ENCODE measurements at regions not wholly inside any gene's neighbourhood (a gene's known extent, or its start where the extent isn't known, plus 50 kb on each side); places are given as distances from the start of the nearest gene placed in this dataset.

- H3K27me3 ChIP-seq (ENCODE audit: low read length) = no peaks in the 10 kb centered on the region
- BruUV-seq (replicated peaks) = no TSS peak
- H3K9ac ChIP-seq (ENCODE audit: low read length) = no peak overlapping the region
- H3K79me2 ChIP-seq (ENCODE audit: low read length) = no peaks in the 10 kb centered on the region
- no peaks in the 10 kb centered on the region for H4K20me1 ChIP-seq (ENCODE audit: low read length)
- no peak overlapping the region for H3K4me2 ChIP-seq (ENCODE audit: low read length)
- ATAC-seq (no peak), DNase-seq (no peak)
- ChIA-PET POLR2A (ENCODE audit: unreplicated experiment) (no interaction called here), CTCF (no interaction called here)
- no peak overlapping the region for H3K4me3 ChIP-seq (ENCODE audit: low read length)
- intact Hi-C loops (cut with micrococcal nuclease) = no loop called here
- H3K9me3 ChIP-seq (ENCODE audit: low read length) = no peaks in the 10 kb centered on the region
- TF ChIP-seq CTCF (conservative IDR thresholded peaks at IDR 0.05; ENCODE audit: low read depth, low read length) (no peak), EZH2 (IDR thresholded peaks at IDR 0.05; ENCODE audit: low read length, unreplicated experiment) (no peak), EZH2phosphoT487 (IDR thresholded peaks at IDR 0.05; ENCODE audit: borderline replicate concordance, low read length) (no peak)
- peaks cover 17% of the 10 kb centered on the region for H3K4me1 ChIP-seq (ENCODE audit: insufficient read depth, low read length)
- no peaks in the 10 kb centered on the region for H3F3A ChIP-seq (ENCODE audit: low read length, unreplicated experiment)
- no peaks in the 10 kb centered on the region for H3K36me3 ChIP-seq (ENCODE audit: low read depth, low read length)
- no peak overlapping the region for H3K27ac ChIP-seq (ENCODE audit: low read length)
- no peaks in the 10 kb centered on the region for H3K9me2 ChIP-seq (replicated peaks; ENCODE audit: low read length)
- no peak overlapping the region for H2AFZ ChIP-seq (ENCODE audit: low read length)
Observed at GRCh38 chr10:90051053-90051452, 349.7 kb downstream of the KIF20B start.

DNA sequence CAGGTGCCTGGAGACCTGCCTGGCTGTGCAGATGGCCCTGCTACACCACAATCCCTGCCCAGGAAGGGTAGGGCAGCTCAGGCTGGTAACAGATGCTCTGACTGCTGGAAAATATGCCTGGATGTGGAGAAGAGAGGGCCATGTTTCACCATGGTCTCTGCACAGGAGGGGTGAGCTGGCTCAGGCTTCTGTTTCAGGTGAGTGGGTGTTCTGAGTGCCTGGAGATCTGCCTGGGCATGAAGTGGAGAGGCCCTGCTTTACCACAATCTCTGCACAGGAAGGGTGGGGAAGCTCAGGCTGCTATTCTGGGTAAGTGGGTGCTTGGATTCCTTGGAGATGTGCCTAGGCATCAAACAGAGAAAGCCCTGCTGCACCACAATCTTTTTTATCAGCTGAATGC, 350.1 kb downstream of the KIF20B start:
- CTCF ChIA-PET = no interaction called here
- no peak for ATAC-seq

DNA sequence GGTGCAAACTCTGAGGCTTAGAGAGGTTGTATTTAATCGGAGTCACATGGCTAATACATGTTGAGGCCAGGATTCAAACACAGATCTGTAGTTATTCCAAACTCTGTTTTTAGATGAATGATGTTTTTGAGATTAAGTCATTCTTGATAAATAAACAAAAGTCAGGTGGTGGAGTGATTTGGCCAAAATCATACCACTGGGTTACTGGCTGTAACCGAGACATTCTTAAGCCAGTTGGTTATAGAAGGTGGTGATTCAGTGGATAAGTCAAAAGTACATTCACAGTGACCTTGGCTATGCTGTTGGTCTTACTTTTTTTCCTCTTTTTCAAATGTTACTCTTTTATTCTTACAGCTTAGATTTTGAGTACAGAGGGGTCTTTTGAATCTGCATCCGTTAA, 361.4 kb downstream of the KIF20B start:
- POLR2A ChIA-PET (ENCODE audit: unreplicated experiment) = no interaction called here
- H3K9me3 ChIP-seq (ENCODE audit: low read length) = no peaks in the 10 kb centered on the region
- no peak overlapping the region for H3K9ac ChIP-seq (ENCODE audit: low read length)
- ATAC-seq = no peak
- intact Hi-C loops (cut with micrococcal nuclease) = no loop called here
- no peak overlapping the region for H3K4me2 ChIP-seq (ENCODE audit: low read length)
- no TSS peak for BruUV-seq (replicated peaks)
- TF ChIP-seq EZH2phosphoT487 (IDR thresholded peaks at IDR 0.05; ENCODE audit: borderline replicate concordance, low read length) = no peak
- TF ChIP-seq CTCF (conservative IDR thresholded peaks at IDR 0.05; ENCODE audit: low read depth, low read length) = no peak
- TF ChIP-seq EZH2 (IDR thresholded peaks at IDR 0.05; ENCODE audit: low read length, unreplicated experiment) = no peak
- no peaks in the 10 kb centered on the region for H3K27me3 ChIP-seq (ENCODE audit: low read length)
- no peaks in the 10 kb centered on the region for H3F3A ChIP-seq (ENCODE audit: low read length, unreplicated experiment)
- no peaks in the 10 kb centered on the region for H4K20me1 ChIP-seq (ENCODE audit: low read length)
- H3K36me3 ChIP-seq (ENCODE audit: low read depth, low read length) = no peaks in the 10 kb centered on the region
- no peak overlapping the region for H3K4me3 ChIP-seq (ENCODE audit: low read length)
- no peak overlapping the region for H3K27ac ChIP-seq (ENCODE audit: low read length)
- no peak overlapping the region for H2AFZ ChIP-seq (ENCODE audit: low read length)
- CTCF ChIA-PET = no interaction called here
- no peak for DNase-seq
- H3K79me2 ChIP-seq (ENCODE audit: low read length) = no peaks in the 10 kb centered on the region
- H3K4me1 ChIP-seq (ENCODE audit: insufficient read depth, low read length) = no peaks in the 10 kb centered on the region
- H3K9me2 ChIP-seq (replicated peaks; ENCODE audit: low read length) = no peaks in the 10 kb centered on the region

More for the DNA sequence above, 350.1 kb downstream of the KIF20B start:
- Histone ChIP-seq H3K36me3 (ENCODE audit: low read depth, low read length) (no peaks in the 10 kb centered on the region), H3K4me2 (ENCODE audit: low read length) (no peak overlapping the region), H3K79me2 (ENCODE audit: low read length) (no peaks in the 10 kb centered on the region), H4K20me1 (ENCODE audit: low read length) (no peaks in the 10 kb centered on the region), H3K4me1 (ENCODE audit: insufficient read depth, low read length) (peaks cover 15% of the 10 kb centered on the region), H3K27ac (ENCODE audit: low read length) (no peak overlapping the region), H2AFZ (ENCODE audit: low read length) (no peak overlapping the region), H3K4me3 (ENCODE audit: low read length) (no peak overlapping the region), H3K9ac (ENCODE audit: low read length) (no peak overlapping the region), H3F3A (ENCODE audit: low read length, unreplicated experiment) (no peaks in the 10 kb centered on the region), H3K9me3 (ENCODE audit: low read length) (no peaks in the 10 kb centered on the region), H3K27me3 (ENCODE audit: low read length) (no peaks in the 10 kb centered on the region), H3K9me2 (replicated peaks; ENCODE audit: low read length) (no peaks in the 10 kb centered on the region)
- TF ChIP-seq CTCF (conservative IDR thresholded peaks at IDR 0.05; ENCODE audit: low read depth, low read length) (no peak), EZH2phosphoT487 (IDR thresholded peaks at IDR 0.05; ENCODE audit: borderline replicate concordance, low read length) (no peak), EZH2 (IDR thresholded peaks at IDR 0.05; ENCODE audit: low read length, unreplicated experiment) (no peak)
- BruUV-seq (replicated peaks) = no TSS peak
- intact Hi-C loops (cut with micrococcal nuclease) = no loop called here
- POLR2A ChIA-PET (ENCODE audit: unreplicated experiment) = no interaction called here
- DNase-seq = no peak
